Activated T-cell treated with anti-CD3 and anti-CD28 coated beads, Interleukin-2, amount 50 U/mL, for 4 hours (primary cell): ENCODE measurements at regions not wholly inside any gene's neighbourhood (a gene's known extent, or its start where the extent isn't known, plus 50 kb on each side); places are given as distances from the start of the nearest gene placed in this dataset.

Experiments
- ATAC-seq, 2 donors: fragments of 200-7000 bp; cut with Tn5 transposase; one replicate each; pipeline ENCODE4 v1.10.0; 2021
- DNase-seq: peaks from one replicate; pipeline ENCODE4 v3.0.0-alpha.2; 2020
- H3K27me3 Mint-ChIP-seq: one replicate; pipeline ENCODE4 v1.8.0; 2021; ENCODE audit warnings: low read depth, mixed read lengths
- H3K36me3 Mint-ChIP-seq: one replicate; pipeline ENCODE4 v1.8.0; 2022; ENCODE audit warnings: mixed read lengths; ENCODE audit not compliant: insufficient read depth
- H3K4me1 Mint-ChIP-seq: one replicate; pipeline ENCODE4 v1.8.0; 2021; ENCODE audit warnings: low read depth, mixed read lengths
- H3K4me3 Mint-ChIP-seq: one replicate; pipeline ENCODE4 v1.8.0; 2021; ENCODE audit warnings: mild to moderate bottlenecking, moderate library complexity, mixed read lengths
- H3K9me3 Mint-ChIP-seq: one replicate; pipeline ENCODE4 v1.8.0; 2021; ENCODE audit warnings: mixed read lengths

DNA sequence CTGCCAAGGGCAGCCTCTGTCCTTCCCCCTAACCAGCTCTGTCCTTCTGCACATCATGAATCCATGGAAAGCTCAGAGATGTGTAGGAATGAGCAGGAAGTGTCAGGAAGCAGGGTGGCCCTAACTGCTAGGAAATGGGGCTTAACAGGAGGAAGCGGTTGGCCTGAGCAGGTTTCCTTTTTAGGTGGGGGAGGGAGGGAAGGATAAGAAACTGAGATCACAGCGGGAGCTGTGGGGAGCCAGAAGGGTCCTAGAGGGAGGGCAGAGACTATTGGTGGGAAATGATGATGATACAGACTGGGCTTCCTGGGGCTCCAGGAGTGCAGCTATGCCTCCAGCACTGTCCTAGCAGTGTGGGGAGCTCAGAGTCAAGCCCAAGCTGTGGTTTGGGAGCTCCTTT is 182.0 kb downstream of the SH3BP4 start:
- peaks cover 38% of the 10 kb centered on the region for H3K27me3 Mint-ChIP-seq
- no peaks in the 10 kb centered on the region for H3K4me1 Mint-ChIP-seq
- ATAC-seq (no peak), DNase-seq (no peak)
- no peaks in the 10 kb centered on the region for H3K9me3 Mint-ChIP-seq
- H3K4me3 Mint-ChIP-seq = no peak overlapping the region
- no peaks in the 10 kb centered on the region for H3K36me3 Mint-ChIP-seq

DNA sequence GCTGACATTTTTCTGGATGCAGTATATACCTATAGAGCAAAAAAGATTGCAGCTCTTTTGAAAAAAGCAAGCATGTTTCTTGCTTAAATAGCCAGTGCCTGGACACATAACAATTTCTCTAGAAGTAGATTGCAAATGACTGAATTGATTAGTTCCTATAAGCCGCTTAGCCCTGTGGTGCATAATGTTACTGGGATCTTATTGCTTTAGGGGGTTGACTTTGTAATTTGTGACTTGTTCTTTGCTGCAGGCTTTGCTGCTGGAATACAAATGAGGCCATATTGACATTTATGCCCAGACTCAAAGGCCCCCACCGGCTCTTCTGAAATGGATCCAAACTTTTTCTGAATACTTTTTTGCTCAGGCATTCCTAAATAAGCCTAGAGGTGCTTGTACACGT is 182.6 kb downstream of the SH3BP4 start:
- Mint-ChIP-seq H3K9me3 (no peaks in the 10 kb centered on the region), H3K4me3 (no peak overlapping the region), H3K4me1 (no peaks in the 10 kb centered on the region), H3K27me3 (peaks cover 38% of the 10 kb centered on the region), H3K36me3 (no peaks in the 10 kb centered on the region)
- ATAC-seq (no peak), DNase-seq (no peak)

DNA sequence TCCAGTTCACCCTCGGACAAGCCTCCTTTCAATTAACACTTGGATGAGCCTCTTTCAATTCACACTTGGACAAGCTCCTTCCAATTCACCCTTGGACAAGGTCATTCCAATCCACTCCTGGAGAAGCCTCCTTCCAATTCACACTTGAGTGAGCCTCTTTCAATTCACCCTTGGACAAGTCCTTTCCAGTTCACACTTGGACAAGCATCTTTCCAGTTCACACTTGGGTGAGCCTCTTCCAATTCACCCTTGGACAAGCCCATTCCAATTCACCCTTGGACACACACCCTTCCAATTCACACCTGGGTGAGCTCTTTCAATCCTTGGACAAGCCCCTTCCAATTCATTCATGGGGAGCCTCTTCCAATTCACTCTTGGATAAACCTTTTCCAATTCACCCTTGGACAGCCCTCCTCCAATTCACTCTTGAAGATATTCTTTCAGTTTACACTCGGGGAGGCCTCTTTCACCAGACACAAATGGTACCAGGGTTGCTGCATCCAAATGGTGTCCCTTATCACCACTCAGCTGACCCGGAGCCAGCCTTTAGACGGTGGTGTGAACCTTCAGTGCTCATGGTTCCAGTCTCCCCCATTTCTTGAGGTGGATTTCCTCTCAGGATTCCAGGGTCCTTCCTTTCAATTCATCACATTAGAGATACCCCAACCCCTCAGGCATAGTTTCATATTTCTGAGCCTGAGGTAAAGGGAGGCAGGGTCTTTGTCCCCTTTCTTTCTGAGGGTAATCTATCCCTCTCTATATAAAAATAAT is 183.6 kb downstream of the SH3BP4 start:
- DNase-seq (no peak), ATAC-seq (no peak)
- H3K27me3 Mint-ChIP-seq = peaks cover 38% of the 10 kb centered on the region
- no peaks in the 10 kb centered on the region for H3K9me3 Mint-ChIP-seq
- H3K4me1 Mint-ChIP-seq = no peaks in the 10 kb centered on the region
- H3K4me3 Mint-ChIP-seq = no peak overlapping the region
- H3K36me3 Mint-ChIP-seq = no peaks in the 10 kb centered on the region

- Mint-ChIP-seq H3K4me1 (no peaks in the 10 kb centered on the region), H3K9me3 (no peaks in the 10 kb centered on the region), H3K4me3 (no peak overlapping the region), H3K27me3 (peaks cover 34% of the 10 kb centered on the region), H3K36me3 (no peaks in the 10 kb centered on the region)
- DNase-seq = peak; percentile 22
- ATAC-seq = no peak
Measured at GRCh38 chr2:235135990-235136561, 184.3 kb downstream of the SH3BP4 start.

DNA sequence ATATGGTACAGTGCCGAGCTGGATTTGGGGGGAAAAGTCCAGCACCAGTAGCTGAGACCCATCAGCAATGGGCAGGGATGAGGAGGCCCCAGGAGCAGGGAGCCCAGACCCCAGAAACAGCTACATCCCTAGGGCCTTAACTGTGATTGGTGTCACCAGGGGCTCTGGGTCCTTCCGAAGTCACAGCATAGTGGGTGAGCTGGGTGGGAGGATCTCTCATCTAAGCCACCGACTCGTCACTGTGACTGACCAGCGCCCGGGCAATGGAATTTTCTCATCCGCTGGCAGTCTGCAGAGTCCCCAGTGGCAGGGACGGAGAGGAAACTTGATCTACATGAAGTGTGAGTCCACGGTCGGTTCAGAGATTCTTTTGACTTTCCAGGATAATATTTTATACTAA is 186.5 kb downstream of the SH3BP4 start:
- Mint-ChIP-seq H3K4me3 (no peak overlapping the region), H3K27me3 (peaks cover 20% of the 10 kb centered on the region), H3K36me3 (no peaks in the 10 kb centered on the region), H3K4me1 (no peaks in the 10 kb centered on the region), H3K9me3 (no peaks in the 10 kb centered on the region)
- DNase-seq (no peak), ATAC-seq (no peak)

GRCh38 chr2:235139956-235140800 is 188.4 kb downstream of the SH3BP4 start:
- DNase-seq = no peak
- H3K9me3 Mint-ChIP-seq = no peaks in the 10 kb centered on the region
- H3K4me1 Mint-ChIP-seq = no peaks in the 10 kb centered on the region
- H3K36me3 Mint-ChIP-seq = no peaks in the 10 kb centered on the region
- no peak overlapping the region for H3K4me3 Mint-ChIP-seq
- H3K27me3 Mint-ChIP-seq = peaks cover 23% of the 10 kb centered on the region
- ATAC-seq = peak in 1 of 2 donors; percentile 14

DNA sequence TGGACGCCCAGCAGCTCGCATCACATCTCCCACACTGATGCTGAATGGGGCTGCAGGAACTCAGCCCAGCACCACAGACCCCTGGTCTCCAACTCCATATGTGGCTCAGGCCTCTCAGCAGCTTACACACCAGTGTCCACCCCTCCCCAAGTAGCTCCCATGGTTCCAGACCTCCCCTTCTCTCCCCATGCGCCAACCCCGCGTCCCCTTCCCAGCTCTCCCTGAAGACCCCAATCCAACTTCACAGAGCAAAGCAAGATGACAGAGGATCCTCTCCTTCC is 188.9 kb downstream of the SH3BP4 start:
- ATAC-seq (no peak), DNase-seq (no peak)

DNA sequence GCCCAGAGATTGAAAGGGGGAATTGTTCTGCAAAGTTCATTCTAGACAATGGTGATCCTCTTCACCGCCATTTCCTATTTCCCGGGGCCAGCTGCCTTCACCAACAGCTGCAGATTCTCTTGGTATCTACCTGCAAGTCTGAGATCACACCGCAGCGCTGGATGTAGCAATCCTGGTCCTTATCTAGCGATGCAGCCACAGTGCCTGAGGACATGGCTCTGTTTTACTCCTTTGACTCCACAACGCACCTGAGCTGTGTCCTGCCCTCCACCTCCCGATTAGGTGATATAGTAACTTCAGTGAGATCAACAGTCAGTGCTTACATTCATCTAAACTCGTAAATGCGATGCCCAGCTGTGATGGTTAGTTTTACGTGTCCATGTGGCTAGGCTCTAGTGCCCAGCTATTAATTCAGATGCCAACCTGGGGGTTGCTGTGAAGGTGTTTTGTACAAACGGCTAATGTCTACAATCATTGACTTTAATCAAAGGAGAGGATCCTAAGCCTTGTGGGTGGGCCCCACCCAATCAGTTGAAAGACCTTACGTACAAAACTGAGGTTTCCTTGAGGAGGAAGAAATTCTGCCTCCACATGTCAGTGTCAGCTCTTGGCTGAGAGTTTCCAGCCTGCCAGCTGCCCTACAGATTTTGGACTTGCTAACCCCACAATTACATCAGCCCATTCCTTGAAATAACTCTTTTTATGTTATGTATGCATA is 189.8 kb downstream of the SH3BP4 start:
- Mint-ChIP-seq H3K4me3 (no peak overlapping the region), H3K27me3 (peaks cover 13% of the 10 kb centered on the region), H3K9me3 (no peaks in the 10 kb centered on the region), H3K4me1 (no peaks in the 10 kb centered on the region), H3K36me3 (no peaks in the 10 kb centered on the region)
- no peak for DNase-seq
- no peak for ATAC-seq

More for the DNA sequence above, 188.9 kb downstream of the SH3BP4 start:
- H3K4me1 Mint-ChIP-seq = no peaks in the 10 kb centered on the region
- H3K4me3 Mint-ChIP-seq = no peak overlapping the region
- H3K9me3 Mint-ChIP-seq = no peaks in the 10 kb centered on the region
- no peaks in the 10 kb centered on the region for H3K36me3 Mint-ChIP-seq
- peaks cover 17% of the 10 kb centered on the region for H3K27me3 Mint-ChIP-seq

DNA sequence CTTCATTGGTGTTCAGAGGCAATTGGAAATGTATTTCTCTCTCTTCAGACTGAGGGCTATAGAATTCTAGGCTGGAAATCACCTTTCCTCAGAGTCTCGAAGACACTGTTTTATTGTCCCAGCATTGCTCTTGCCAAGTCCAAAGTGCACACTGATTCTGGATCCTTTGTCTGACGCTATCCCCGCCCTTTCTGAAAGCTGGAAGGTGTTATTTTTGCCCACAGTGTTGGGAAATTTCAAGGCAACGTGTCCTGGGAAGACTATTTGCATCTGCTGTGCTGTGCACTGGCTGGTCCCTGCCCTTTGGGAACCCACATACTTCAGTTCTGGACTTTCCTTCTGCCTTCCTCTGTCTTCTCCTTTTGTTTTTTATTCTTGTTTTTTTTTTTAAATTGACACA is 190.8 kb downstream of the SH3BP4 start:
- no peaks in the 10 kb centered on the region for H3K36me3 Mint-ChIP-seq
- peaks cover 13% of the 10 kb centered on the region for H3K27me3 Mint-ChIP-seq
- no peaks in the 10 kb centered on the region for H3K4me1 Mint-ChIP-seq
- DNase-seq (no peak), ATAC-seq (no peak)
- H3K9me3 Mint-ChIP-seq = no peaks in the 10 kb centered on the region
- H3K4me3 Mint-ChIP-seq = no peak overlapping the region

DNA sequence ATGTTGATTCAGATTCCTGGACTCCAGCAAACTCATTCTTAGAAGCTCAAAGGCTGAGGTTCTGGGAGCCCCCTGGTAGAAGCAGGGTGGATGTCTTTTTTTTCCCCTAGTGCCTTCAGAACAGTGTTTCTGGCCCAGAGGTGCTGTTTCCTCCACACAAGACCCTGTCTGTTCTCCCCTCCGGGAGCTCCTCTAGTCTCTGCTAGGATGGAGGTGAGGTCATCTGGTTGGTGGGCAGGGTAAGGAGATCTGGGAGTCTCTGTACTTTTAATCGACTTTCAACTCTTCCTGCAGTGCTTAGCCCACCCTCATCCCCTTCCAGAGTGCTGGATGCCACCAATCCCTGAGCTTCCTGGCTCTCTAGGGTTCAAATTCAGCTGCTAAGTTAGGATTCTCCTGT is 192.0 kb downstream of the SH3BP4 start:
- no peak for DNase-seq
- Mint-ChIP-seq H3K4me3 (no peak overlapping the region), H3K36me3 (no peaks in the 10 kb centered on the region), H3K9me3 (no peaks in the 10 kb centered on the region), H3K4me1 (no peaks in the 10 kb centered on the region), H3K27me3 (peaks cover 11% of the 10 kb centered on the region)
- ATAC-seq = no peak

DNA sequence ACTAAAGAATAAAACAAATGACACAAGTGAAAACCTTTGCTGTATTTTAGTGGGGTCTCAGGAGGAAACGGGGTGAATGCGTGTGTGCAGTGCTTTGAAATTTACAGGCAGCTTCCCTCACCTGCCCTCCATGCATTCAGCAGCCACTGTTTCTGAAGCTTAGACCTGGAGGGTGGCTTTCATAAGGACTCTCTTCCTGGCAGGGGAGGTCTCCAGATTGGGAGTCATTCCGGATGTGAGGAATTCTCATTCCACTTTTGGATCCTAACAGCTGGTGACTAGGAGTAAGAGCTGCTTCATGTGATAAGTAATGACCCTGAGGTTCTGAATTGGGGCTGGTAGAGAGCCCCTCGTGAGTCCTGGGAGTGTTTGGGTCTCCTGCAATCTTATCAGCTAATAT is 192.5 kb downstream of the SH3BP4 start:
- DNase-seq = no peak
- H3K9me3 Mint-ChIP-seq = no peaks in the 10 kb centered on the region
- no peak overlapping the region for H3K4me3 Mint-ChIP-seq
- H3K4me1 Mint-ChIP-seq = no peaks in the 10 kb centered on the region
- H3K27me3 Mint-ChIP-seq = peaks cover 11% of the 10 kb centered on the region
- H3K36me3 Mint-ChIP-seq = no peaks in the 10 kb centered on the region
- no peak for ATAC-seq

DNA sequence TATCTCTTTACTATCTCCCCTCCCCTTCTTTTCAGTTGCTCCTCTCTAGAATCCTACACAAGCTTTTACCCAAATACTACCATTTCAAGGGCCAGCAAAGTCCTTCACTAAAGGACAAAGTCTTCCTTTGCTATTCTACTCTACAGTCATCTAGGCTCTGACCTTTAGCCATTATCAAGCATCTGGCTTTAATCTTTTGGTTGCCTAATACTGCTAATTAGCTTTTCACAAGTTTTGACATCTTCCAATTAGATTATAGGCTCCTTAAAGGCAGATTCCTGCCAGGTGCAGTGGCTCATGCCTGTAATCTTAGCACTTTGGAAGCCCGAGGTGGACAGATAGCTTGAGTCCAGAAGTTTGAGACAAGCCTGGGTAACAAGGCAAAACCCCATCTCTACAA is 194.4 kb downstream of the SH3BP4 start:
- ATAC-seq (no peak), DNase-seq (no peak)
- no peaks in the 10 kb centered on the region for H3K9me3 Mint-ChIP-seq
- H3K4me1 Mint-ChIP-seq = no peaks in the 10 kb centered on the region
- H3K27me3 Mint-ChIP-seq = peaks cover 11% of the 10 kb centered on the region
- no peaks in the 10 kb centered on the region for H3K36me3 Mint-ChIP-seq
- H3K4me3 Mint-ChIP-seq = no peak overlapping the region

DNA sequence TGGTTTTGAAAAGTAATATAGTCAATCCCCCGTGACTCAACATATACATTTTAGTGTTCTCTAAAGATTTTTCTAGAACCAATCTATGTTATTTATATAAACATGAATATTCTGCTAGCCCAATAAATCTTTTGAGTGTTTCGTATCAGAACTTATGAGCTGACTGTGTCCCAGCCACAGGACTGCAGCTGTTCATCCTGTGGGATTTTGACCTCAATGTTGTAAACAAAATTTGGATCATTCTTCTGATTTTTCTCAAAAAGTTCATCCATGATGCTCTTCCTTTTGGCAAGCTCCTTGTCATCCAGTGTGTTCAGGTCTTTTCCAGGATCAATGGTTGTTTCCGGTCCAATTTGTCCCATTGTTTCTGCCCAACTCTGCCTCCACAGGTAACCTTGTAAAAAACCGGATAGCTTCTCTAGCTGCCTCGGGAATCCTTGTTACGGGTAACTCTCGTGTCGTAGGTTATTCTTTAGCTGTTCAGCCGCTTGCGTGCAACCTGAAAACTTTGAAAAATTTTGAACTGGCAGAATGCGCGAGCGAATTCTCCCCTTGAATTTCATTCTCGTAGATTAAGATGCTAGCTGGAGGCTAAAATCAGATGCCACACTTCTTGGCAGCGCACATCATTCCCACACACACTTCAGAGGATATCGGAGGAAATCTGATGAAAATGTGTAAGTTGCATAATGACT is 195.2 kb downstream of the SH3BP4 start:
- H3K36me3 Mint-ChIP-seq = no peaks in the 10 kb centered on the region
- H3K4me3 Mint-ChIP-seq = no peak overlapping the region
- H3K4me1 Mint-ChIP-seq = no peaks in the 10 kb centered on the region
- ATAC-seq (no peak), DNase-seq (no peak)
- no peaks in the 10 kb centered on the region for H3K9me3 Mint-ChIP-seq
- peaks cover 11% of the 10 kb centered on the region for H3K27me3 Mint-ChIP-seq
